K562 (cell line): ENCODE measurements at regions not wholly inside any gene's neighbourhood (a gene's known extent, or its start where the extent isn't known, plus 50 kb on each side); places are given as distances from the start of the nearest gene placed in this dataset.

Experiments used
- ATAC-seq: fragments of 200-7000 bp; cut with Tn5 transposase; 3 replicates; pipeline ENCODE4 v1.9.1; 2020; ENCODE audit warnings: moderate library complexity
- BruUV-seq: library from RNA; stranded (reverse); fragments of 400-500 nt; replicated peaks from 2 replicates; lab custom pipeline; 2021; lab: Mats Ljungman, UMichigan
- CTCF ChIA-PET: fragments of 300-600 bp; formaldehyde crosslinking; extraction: SDS; loops from one replicate; lab custom pipeline; 2021; ENCODE audit warnings: low intra/inter-chr PET ratio; lab: Yijun Ruan, JAX
- POLR2A ChIA-PET: fragments of 300-600, 350-650 bp; sonication (Branson Sonifier 250); formaldehyde crosslinking; extraction: SDS; loops from one replicate; lab custom pipeline; 2021; ENCODE audit warnings: antibody characterized with exemption, inconsistent platforms; lab: Yijun Ruan, JAX
- DNase-seq, 4 experiments: peaks; one replicate each; pipeline versions ENCODE4 v3.0.0 to v3.0.0-alpha.2; 2011 to 2018; ENCODE audit warnings: low spot score in 3 of 4, mixed read lengths in 3 of 4; ENCODE audit errors: extremely low read depth in 1 of 4
- FAIRE-seq: peaks from 2 replicates; lab custom pipeline; 2011; peaks lifted over from hg19 to GRCh38; lab: Jason Lieb, UNC
- H2AFZ ChIP-seq: 2 replicates; pipeline ENCODE4 v1.6.0; 2011; ENCODE audit warnings: low read depth, low read length, control low read depth, inconsistent platforms
- H3K27ac ChIP-seq: fragments of 200-600 bp; 3 replicates; pipeline ENCODE4 v1.8.0; 2011; ENCODE audit warnings: low read depth, mild to moderate bottlenecking, control low read depth, inconsistent platforms, low read length, moderate library complexity, mixed read lengths; ENCODE audit errors: extremely low read depth
- H3K27me3 ChIP-seq, 2 experiments: fragments of 300-600 bp in 1 of 2; 2 replicates in 1 of 2; 3 replicates in 1 of 2; pipeline versions ENCODE4 v1.6.0 to v1.8.0; 2011; ENCODE audit warnings: inconsistent platforms in 2 of 2, low read length in 2 of 2, mild to moderate bottlenecking in 1 of 2, mixed read lengths in 1 of 2, moderate library complexity in 1 of 2; ENCODE audit not compliant: control insufficient read depth in 2 of 2, insufficient read depth in 2 of 2
- H3K36me3 ChIP-seq: fragments of 300-600 bp; 3 replicates; pipeline ENCODE4 v1.8.0; 2011; ENCODE audit warnings: mild to moderate bottlenecking, low read length, inconsistent platforms; ENCODE audit not compliant: control insufficient read depth, insufficient read depth
- H3K4me1 ChIP-seq, 2 experiments: fragments of 200-600 bp in 1 of 2; replicated peaks in 1 of 2; 2 replicates in 1 of 2; 3 replicates in 1 of 2; pipeline versions ENCODE4 v1.5.1 to v1.8.0; 2011; ENCODE audit warnings: inconsistent platforms in 2 of 2, low read length in 2 of 2, mild to moderate bottlenecking in 1 of 2, mixed read lengths in 1 of 2, moderate library complexity in 1 of 2; ENCODE audit not compliant: control insufficient read depth in 2 of 2, insufficient read depth in 2 of 2
- H3K4me2 ChIP-seq: 2 replicates; pipeline ENCODE4 v1.6.1; 2011; ENCODE audit warnings: low read length, control low read depth, inconsistent platforms, mixed read lengths; ENCODE audit not compliant: insufficient read depth
- H3K4me3 ChIP-seq: fragments of 200-600 bp; sonication (generic), shearing (Covaris generic); 2 replicates; pipeline ENCODE4 v1.5.1; 2016; ENCODE audit warnings: control low read depth, inconsistent platforms
- H3K79me2 ChIP-seq: fragments of 200-600 bp; 3 replicates; pipeline ENCODE4 v1.8.0; 2011; ENCODE audit warnings: low read length, inconsistent platforms; ENCODE audit not compliant: control insufficient read depth, insufficient read depth
- H3K9ac ChIP-seq, 2 experiments: 2 replicates each; pipeline versions ENCODE4 v1.6.0 to v1.6.1; 2011; ENCODE audit warnings: low read depth in 2 of 2, low read length in 2 of 2, control low read depth in 1 of 2, inconsistent platforms in 1 of 2, mild to moderate bottlenecking in 1 of 2, mixed read lengths in 1 of 2; ENCODE audit not compliant: insufficient read depth in 1 of 2
- H3K9me1 ChIP-seq: one replicate; pipeline ENCODE4 v1.6.0; 2011; ENCODE audit warnings: inconsistent platforms, mild to moderate bottlenecking, low read length, moderate library complexity; ENCODE audit not compliant: control insufficient read depth, insufficient read depth
- H3K9me3 ChIP-seq: replicated peaks from 2 replicates; pipeline ENCODE4 v1.5.1; 2011; ENCODE audit warnings: low read depth, low read length, inconsistent platforms; ENCODE audit not compliant: control insufficient read depth, insufficient read depth
- H4K20me1 ChIP-seq: replicated peaks from 2 replicates; pipeline ENCODE4 v1.6.1; 2011; ENCODE audit warnings: low read length, inconsistent platforms, mixed read lengths; ENCODE audit not compliant: control insufficient read depth, insufficient read depth
- ASH1L ChIP-seq: fragments of 450-650 bp; IDR thresholded peaks from 2 replicates; pipeline ENCODE4 v1.6.1; 2018; ENCODE audit warnings: borderline replicate concordance, mild to moderate bottlenecking, low read depth; ENCODE audit not compliant: partially characterized antibody
- BRCA1 ChIP-seq, 2 experiments: fragments of 450-650 bp in 1 of 2; sonication (generic) in 1 of 2; formaldehyde crosslinking in 1 of 2; IDR thresholded peaks; 2 replicates each; pipeline versions ENCODE4 v1.5.0 to v1.6.1; 2017 to 2020; ENCODE audit warnings: mild to moderate bottlenecking in 1 of 2, missing genetic modification reagents in 1 of 2
- E2F8 ChIP-seq: fragments of 450-650 bp; IDR thresholded peaks from 2 replicates; pipeline ENCODE4 v1.7.1; 2018; ENCODE audit warnings: mild to moderate bottlenecking, low read depth; ENCODE audit not compliant: partially characterized antibody
- GTF2E2 ChIP-seq: fragments of 200-800 bp; sonication (Bioruptor generic); IDR thresholded peaks from 2 replicates; pipeline ENCODE4 v1.6.1; 2016; ENCODE audit warnings: missing genetic modification characterization, missing compliant biosample characterization
- HNRNPLL ChIP-seq: fragments of 200-400 bp; formaldehyde crosslinking; IDR thresholded peaks from 2 replicates; pipeline ENCODE4 v1.6.1; 2017; ENCODE audit warnings: low read length, low read depth, mild to moderate bottlenecking; ENCODE audit not compliant: poor library complexity, severe bottlenecking
- PKNOX1 ChIP-seq: fragments of 450-650 bp; IDR thresholded peaks from 2 replicates; pipeline ENCODE4 v1.6.1; 2016
- RFX5 ChIP-seq: IDR thresholded peaks from 2 replicates; pipeline ENCODE4 v1.6.1; 2011; ENCODE audit warnings: low read depth, mild to moderate bottlenecking, improper control_type of control experiment, low read length
- SIX5 ChIP-seq, 2 experiments: IDR thresholded peaks; 2 replicates each; pipeline ENCODE4 v1.6.1; 2011; ENCODE audit warnings: low read length in 2 of 2, borderline replicate concordance in 1 of 2, low read depth in 1 of 2, mild to moderate bottlenecking in 1 of 2, moderate library complexity in 1 of 2; ENCODE audit not compliant: insufficient read depth in 1 of 2
- ZC3H4 ChIP-seq: sonication (generic); formaldehyde crosslinking; IDR thresholded peaks from 2 replicates; pipeline ENCODE4 v1.9.0; 2021; ENCODE audit warnings: missing genetic modification reagents, borderline replicate concordance
- ZFP91 ChIP-seq: sonication (generic); formaldehyde crosslinking; IDR thresholded peaks from 2 replicates; pipeline ENCODE4 v1.8.0; 2022; ENCODE audit warnings: mild to moderate bottlenecking, missing genetic modification reagents
- ZFX ChIP-seq: sonication (generic); formaldehyde crosslinking; IDR thresholded peaks from 2 replicates; pipeline ENCODE4 v1.8.0; 2022; ENCODE audit warnings: mild to moderate bottlenecking, missing genetic modification reagents, moderate library complexity
- ZNF140 ChIP-seq: fragments of 250-450 bp; sonication (Bioruptor Pico); IDR thresholded peaks from 2 replicates; pipeline ENCODE4 v1.8.0; 2021; ENCODE audit warnings: moderate library complexity, mild to moderate bottlenecking, inconsistent platforms
- ZNF23 ChIP-seq: fragments of 250-450 bp; sonication (Bioruptor Pico); IDR thresholded peaks from 2 replicates; pipeline ENCODE4 v1.4.0; 2020; ENCODE audit warnings: mild to moderate bottlenecking
- ZNF232 ChIP-seq: sonication (generic); formaldehyde crosslinking; IDR thresholded peaks from 2 replicates; pipeline ENCODE4 v1.8.0; 2022; ENCODE audit warnings: mild to moderate bottlenecking, missing genetic modification reagents
- ZNF3 ChIP-seq: fragments of 250-450 bp; sonication (Bioruptor Pico); IDR thresholded peaks from 2 replicates; pipeline ENCODE4 v1.5.0; 2021; ENCODE audit warnings: mild to moderate bottlenecking, moderate library complexity
- ZNF699 ChIP-seq: fragments of 250-450 bp; sonication (Bioruptor Pico); IDR thresholded peaks from 2 replicates; pipeline ENCODE4 v1.8.0; 2021; ENCODE audit warnings: mild to moderate bottlenecking, moderate library complexity; ENCODE audit not compliant: insufficient replicate concordance
- ZNF740 ChIP-seq, 3 experiments: fragments of 200-800 bp in 1 of 3; sonication (Bioruptor generic) in 1 of 3; sonication (generic) in 1 of 3; formaldehyde crosslinking in 1 of 3; IDR thresholded peaks; 2 replicates each; pipeline versions ENCODE4 v1.6.1 to v1.8.0; 2016 to 2022; ENCODE audit warnings: mild to moderate bottlenecking in 2 of 3, missing compliant biosample characterization in 2 of 3, missing genetic modification characterization in 2 of 3, missing genetic modification reagents in 1 of 3
- WGBS: fragments of 100-300 bp; shearing (Covaris generic); methylation state at CpG from one replicate; pipeline ENCODE4 v1.1.6; 2016; ENCODE audit warnings: low coverage, mixed read lengths; ENCODE audit not compliant: insufficient coverage; ENCODE audit errors: missing lambda C conversion rate; 5-methylcytosine and 5-hydroxymethylcytosine counted together
- in situ Hi-C: fragments of 300-500 bp; cut with MboI; formaldehyde crosslinking; loops from 4 replicates; pipeline ENCODE4 v1.15.0; 2018; ENCODE audit warnings: inconsistent platforms, mixed read lengths
- intact Hi-C: fragments of 100-400 bp; cut with micrococcal nuclease; formaldehyde crosslinking; loops from 2 replicates; pipeline ENCODE4 v1.14.2; 2022

GRCh38 chr18:41594582-41594981, 360.5 kb upstream of the PIK3C3 start:
- ATAC-seq: no peak
- no peaks in the 10 kb centered on the region for H3K9me3 ChIP-seq
- FAIRE-seq: no peak
- no peaks in the 10 kb centered on the region for H3K9me1 ChIP-seq
- H4K20me1 ChIP-seq: no peaks in the 10 kb centered on the region
- H2AFZ ChIP-seq: no peak overlapping the region
- H3K4me2 ChIP-seq: no peak overlapping the region
- H3K4me1 ChIP-seq: no peaks in the 10 kb centered on the region
- no TSS peak for BruUV-seq
- 0% methylated on average over 3 of the region's 3 CpGs for WGBS
- intact Hi-C loops (no loop called here), in situ Hi-C loops (no loop called here)
- no peak for DNase-seq
- H3K27ac ChIP-seq: no peak overlapping the region
- no peak overlapping the region for H3K4me3 ChIP-seq
- H3K79me2 ChIP-seq: no peaks in the 10 kb centered on the region
- H3K36me3 ChIP-seq: no peaks in the 10 kb centered on the region
- H3K27me3 ChIP-seq: no peaks in the 10 kb centered on the region
- POLR2A ChIA-PET: no interaction called here
- H3K9ac ChIP-seq: no peak overlapping the region
- CTCF ChIA-PET: no interaction called here
- TF ChIP-seq ZNF23 (CRISPR knock-in tag): no peak
- TF ChIP-seq RFX5: no peak
- TF ChIP-seq E2F8: no peak
- TF ChIP-seq ZNF740 (CRISPR knock-in tag; IDR thresholded peaks at IDR 0.05): no peak
- TF ChIP-seq ZNF740 (tag; IDR thresholded peaks at IDR 0.05): no peak
- TF ChIP-seq PKNOX1: no peak
- TF ChIP-seq ZFP91 (CRISPR knock-in tag): no peak
- no peak for TF ChIP-seq ZNF232 (CRISPR knock-in tag)
- no peak for TF ChIP-seq HNRNPLL
- no peak for TF ChIP-seq ASH1L
- TF ChIP-seq BRCA1 (IDR thresholded peaks at IDR 0.05): no peak
- TF ChIP-seq BRCA1 (CRISPR knock-in tag; IDR thresholded peaks at IDR 0.05): no peak
- no peak for TF ChIP-seq ZNF3 (CRISPR knock-in tag)
- no peak for TF ChIP-seq ZFX (CRISPR knock-in tag)
- no peak for TF ChIP-seq SIX5 (IDR thresholded peaks at IDR 0.05; ENCODE audit: borderline replicate concordance in 1 of 2, insufficient read depth in 1 of 2, low read depth in 1 of 2, low read length in 2 of 2)
- no peak for TF ChIP-seq GTF2E2 (tag)
- no peak for TF ChIP-seq ZNF699
- no peak for TF ChIP-seq ZNF140 (CRISPR knock-in tag)
- no peak for TF ChIP-seq ZC3H4
